DMS153 treated with DMSO at 0.1 percent for 48 hours (cell line): ENCODE measurements at regions not wholly inside any gene's neighbourhood (a gene's known extent, or its start where the extent isn't known, plus 50 kb on each side); places are given as distances from the start of the nearest gene placed in this dataset.
"Not testable (repeated sequence)": the region's sequence is repeated elsewhere in the genome, so short reads cannot be mapped to it uniquely, and the experiment has no call there.

Experiments
- DNase-seq: peaks from one replicate; lab custom pipeline; 2025; ENCODE audit not compliant: unreplicated experiment; lab: John Stamatoyannopoulos, UW

DNA sequence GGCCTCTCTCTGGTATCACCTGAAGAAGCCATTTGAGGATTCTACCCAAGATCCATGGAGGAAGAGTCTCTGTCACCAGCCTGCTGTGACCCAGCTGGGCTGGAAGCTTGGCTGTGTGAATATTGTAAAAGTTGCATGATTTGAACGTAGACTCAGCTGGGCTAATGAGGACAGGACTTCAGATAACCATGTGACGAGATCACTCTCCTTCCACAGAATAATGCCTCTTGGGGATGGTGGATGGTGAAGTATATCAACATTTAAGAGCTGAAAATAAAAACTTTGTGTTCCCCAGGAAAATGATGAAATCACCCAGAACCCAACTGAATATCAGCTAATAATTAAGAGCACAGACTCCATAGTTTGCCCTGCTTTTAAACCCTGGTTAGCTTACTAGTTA, 427.9 kb downstream of the CD83 start:
- DNase-seq, result no peak

DNA sequence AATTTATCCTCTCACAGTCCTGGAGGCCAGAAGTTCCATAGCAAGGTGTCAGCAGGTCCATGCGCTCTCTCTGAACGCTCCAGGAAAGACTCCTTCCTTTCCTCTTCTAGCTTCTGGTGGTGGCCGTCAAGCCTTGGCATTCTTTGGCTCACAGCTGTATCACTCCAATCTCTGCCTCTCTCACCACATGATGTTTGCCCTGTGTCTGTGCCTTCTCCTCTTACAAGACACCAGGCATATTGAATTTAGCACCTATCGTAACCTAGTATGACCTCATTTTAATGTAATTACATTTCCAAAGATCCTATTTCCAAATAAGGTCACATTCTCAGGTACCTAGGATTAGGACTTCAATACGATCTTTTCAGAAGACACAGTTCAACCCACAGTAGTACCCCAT, 428.5 kb downstream of the CD83 start:
- DNase-seq, result no peak

DNA sequence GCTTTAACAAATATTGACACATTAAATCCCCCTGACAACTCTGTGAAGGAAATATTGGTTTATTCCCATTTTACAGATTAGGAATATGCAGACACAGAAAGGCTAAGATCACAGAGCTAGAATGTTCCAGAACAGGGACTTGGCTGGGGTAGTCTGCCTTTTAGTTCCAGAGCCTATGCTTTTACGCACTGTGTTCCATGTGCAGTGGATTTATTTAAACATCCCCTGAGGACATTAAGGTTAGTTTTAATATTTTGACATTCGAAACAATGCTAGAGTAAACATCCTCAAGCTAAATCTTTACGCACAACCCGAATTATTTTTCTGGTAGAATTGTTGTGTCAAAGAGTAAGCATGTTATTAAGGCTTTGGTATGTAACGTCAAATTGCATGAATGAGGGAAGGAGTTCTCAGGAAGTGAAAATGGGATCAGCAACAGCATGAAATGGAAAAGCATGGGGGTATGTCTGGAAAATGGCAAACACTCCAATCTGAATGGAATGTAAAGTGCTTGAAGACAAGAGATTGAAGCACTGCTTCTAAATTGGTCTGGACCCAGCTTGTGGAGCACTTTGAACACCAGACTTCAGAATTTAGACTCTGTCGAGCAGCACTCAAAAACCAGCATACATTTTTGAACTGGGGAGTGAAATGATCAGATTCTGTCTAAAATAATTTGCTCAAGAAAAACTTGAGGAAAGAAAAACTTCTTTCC, 429.9 kb downstream of the CD83 start:
- no peak for DNase-seq

DNA sequence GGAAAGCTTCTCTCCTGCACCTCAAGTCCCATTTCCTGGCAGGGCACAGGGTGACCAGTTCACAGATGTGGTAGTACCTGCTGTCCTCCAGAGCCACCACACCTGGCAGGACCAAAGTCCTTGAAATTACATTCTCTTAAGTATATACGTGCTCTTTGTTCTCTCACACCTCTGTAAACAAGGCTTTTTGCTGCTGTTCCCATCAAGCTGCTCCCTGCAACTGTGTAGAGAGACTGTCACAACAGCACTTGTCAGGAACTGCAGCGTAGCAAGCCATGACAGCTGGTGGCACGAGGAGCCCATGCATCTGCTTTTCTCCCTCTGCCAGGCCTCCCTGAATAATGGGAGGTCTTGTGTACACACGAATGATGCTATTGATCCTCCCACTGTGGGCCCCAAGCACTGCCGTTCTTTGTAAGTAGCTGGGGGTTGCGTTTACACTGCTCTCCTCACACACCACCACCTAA, 431.8 kb downstream of the CD83 start:
- DNase-seq, result peak; percentile 48

DNA sequence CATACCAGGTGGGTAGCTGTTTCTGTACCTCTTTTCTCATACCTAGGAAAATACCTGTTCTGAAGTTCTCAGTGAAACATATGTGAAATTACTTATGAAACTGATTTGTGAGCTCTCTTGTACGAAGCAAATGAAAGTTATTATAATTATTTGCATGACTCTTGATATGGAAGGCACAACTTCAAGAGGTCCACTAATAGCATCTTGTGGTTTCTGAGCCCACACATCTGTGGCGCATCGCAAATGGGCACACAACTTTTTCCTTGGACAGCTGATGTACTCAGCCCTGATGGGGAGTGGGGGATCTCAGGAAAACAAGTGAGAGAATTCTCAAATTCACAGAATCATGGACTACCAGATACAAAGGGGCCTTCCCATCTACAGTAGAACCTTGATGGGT, 432.3 kb downstream of the CD83 start:
- no peak for DNase-seq

DNA sequence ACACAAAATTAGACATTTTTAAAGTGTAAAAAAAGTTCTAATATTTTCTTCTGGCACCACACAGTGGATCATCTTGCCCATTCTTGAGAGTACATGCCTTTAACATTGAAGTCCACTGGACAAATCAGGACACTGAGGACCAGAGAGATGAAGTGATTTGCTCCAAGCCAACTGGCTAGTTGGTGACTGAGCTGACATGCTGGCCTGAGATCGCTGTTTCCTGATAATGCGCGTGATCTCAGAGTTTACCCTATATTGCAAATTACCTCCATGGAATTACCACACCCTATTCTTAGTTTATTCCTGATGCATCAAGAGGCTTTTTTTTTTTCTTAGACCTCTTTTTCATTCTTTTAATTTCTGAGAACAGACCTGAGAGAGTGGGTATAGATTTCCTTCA, 432.8 kb downstream of the CD83 start:
- DNase-seq, result no peak

DNA sequence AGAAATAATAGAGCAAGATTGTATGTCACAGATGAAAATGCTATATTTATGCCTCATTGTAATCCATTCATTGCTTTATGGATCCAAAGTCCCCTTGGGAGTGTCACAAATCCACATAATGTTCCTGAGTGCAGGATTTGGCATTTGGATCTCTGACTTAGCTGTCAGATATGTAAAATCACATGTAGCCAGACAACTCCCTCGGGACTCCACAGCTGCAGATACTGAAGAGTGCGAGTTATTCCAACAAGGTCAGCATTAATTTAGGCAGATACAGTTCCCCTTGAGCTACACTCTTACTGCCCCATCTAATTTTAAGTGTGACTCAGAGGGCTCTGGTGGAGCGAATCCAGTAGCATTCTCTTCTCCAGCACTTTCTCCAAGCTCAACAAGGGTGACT, 433.2 kb downstream of the CD83 start:
- no peak for DNase-seq

DNA sequence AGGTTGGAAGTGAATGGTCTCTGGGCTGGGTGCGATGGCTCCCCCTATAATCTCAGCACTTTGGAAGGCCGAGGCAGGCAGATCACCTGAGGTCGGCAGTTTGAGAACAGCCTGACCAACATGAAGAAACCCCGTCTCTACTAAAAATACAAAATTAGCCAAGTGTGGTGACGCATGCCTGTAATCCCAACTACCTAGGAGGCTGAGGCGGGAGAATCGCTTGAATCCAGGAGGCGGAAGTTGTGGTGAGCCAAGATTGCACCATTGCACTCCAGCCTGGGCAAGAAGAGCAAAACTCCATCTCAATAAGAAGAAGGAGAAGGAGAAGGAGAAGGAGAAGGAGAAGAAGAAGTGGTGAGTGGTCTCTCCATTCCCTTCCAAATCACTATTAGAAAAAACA, 434.0 kb downstream of the CD83 start:
- not testable (repeated sequence) for DNase-seq

DNA sequence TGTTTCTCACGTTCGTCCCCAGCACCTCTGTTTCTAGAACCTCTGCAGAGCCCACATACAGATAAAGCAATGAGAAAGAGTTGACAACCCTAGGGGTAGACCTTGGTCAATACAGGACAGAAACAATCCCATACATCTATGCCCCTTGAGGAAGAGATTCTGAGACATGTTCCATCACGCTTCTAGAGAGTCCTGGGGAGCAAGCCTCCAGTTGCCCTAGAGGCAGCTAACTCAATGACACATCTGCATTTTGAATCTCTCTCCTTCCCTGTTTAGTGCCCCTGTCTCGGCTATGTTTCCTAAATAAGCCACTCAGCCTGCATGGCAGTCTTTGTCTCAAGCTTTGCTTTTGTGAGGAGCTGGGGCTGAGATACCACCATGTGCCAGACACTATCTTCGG, 435.3 kb downstream of the CD83 start:
- DNase-seq, result no peak

DNA sequence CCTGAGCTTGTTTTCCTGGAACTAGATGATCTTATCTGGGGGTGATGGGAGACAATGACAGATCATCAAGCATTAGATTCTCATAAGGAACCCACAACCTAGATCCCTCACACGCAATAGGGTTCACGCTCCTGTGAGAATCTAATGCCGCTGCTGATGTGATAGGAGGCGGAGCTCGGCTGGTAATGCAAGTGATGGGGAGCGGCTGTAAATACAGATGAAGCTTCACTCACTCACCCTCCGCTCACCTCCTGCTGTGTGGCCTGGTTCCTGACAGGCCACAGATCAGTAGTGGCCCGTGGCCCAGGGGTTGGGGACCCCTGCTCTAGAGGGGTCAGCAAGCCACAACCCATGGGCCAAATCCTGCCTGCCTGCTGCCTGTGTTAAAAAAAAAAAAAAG, 435.9 kb downstream of the CD83 start:
- DNase-seq, result no peak

DNA sequence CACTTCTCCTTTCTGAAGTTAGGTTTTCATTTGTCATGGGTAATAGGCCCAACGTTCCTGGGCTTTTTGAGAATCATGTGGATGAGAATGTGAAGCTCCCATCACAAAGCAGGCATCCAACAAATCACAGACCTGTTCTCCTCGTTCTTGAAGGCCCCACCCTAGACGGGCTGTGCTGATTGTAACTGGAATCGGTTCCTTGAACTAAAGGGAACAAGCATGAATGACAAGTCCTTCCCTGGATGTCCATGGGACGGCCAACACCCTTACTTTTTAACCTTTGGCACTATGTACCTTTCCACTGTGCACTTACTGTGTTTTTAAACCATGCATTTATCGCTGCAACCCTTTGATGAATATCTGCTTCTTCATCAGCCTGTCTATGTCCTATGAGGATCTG, 438.2 kb downstream of the CD83 start:
- no peak for DNase-seq

DNA sequence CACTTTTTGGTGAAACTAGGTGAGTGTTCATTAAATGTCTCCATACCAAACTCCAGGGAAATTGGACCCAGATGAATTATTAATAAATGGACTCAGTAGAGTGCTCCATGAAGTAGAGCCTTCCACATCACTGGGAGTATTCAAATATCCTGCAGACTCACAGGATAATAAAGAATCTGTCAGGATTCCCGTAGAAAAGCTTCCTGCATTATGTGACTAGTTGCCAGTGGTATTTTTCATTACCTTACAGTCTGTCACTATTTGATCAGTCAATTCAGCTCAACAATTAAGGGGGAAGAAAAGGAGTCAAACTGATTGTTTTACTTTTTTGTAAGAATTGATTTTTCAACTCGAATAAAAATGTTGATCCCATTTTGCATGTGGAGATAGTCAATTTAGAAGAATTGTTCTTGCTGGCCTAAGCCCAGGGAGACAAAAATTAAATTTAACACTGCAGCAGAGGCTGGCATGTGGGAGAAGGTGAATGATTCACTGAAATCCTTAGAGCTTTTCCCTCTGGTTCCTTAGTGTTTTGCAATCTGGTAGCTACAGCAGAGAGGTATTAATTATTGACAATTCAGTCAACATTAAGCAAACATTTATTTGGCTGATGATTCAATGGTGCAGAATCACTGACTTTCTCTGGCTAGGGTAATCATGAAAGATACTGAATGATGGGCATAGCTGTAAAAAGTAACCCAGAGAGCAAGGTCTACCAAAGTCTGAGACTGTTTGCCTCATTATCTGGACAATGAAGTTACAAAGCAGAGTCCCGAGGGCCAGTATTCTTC, 442.4 kb downstream of the CD83 start:
- DNase-seq, result no peak

DNA sequence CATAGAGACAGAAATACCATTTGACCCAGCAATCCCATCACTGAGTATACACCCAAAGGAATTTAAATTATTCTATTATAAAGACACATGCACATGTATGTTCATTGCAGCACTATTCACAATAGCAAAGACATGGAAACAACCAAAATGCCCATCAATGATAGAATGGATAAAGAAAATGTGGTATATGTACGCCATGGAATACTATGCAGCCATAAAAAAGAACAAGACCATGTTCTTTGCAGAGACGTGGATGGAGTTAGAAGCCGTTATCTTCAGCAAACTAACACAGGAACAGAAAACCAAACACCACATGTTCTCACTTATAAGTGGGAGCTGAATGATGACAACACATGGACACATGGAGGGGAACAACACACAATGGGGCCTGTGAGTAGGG, 444.0 kb downstream of the CD83 start:
- not testable (repeated sequence) for DNase-seq

DNA sequence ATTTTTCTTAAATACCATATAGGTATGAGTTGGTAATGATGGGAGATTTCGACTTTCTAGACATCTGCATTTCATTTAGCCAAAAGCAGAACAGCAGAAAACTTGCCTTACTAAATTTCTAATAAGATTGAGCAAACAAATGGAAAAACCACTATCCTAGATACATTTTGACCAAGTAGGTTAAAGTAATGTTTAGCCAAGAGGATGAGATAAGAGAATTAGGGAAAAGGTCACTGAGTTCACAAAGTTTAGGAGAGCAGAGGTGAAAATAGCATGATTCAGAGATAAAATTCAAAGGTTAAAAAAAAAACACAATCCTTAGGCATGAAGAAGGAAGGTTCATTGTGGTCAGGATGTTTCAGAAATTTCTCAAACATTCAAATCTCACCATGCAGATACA, 450.3 kb downstream of the CD83 start:
- no peak for DNase-seq

DNA sequence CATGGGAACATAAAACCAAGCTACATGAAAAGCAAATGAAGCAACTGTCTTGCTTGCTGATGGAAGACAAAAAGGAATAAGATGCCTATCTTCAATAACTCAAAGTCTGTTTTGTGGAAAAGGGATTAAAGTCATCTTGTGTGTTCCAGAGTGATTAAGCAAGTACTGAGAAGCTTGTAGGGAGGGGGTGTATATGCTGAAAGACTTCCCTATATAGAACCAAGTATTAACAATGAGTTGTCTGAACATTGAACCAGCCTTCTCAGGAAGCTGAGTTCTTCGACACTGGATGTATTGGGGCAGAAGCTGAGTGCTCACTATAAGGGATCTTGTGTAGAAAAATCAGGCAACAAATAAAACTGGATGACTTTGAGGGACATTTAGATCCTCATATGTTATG, 451.8 kb downstream of the CD83 start:
- no peak for DNase-seq

DNA sequence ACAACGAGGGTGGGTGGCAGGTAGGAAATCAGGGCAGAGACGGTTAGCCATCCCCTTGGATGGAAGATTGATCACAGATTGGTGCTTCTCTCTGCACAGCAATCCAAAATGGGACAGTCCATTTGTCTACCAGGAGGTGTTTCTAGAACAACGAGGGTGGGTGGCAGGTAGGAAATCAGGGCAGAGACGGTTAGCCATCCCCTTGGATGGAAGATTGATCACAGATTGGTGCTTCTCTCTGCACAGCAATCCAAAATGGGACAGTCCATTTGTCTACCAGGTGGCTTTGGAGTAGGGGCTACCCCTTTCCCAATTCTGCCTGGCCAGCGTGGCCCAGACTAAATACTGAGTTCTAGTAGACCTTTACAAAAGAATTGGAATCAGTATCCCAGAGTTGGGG, 452.3 kb downstream of the CD83 start:
- DNase-seq, result not testable (repeated sequence)

DNA sequence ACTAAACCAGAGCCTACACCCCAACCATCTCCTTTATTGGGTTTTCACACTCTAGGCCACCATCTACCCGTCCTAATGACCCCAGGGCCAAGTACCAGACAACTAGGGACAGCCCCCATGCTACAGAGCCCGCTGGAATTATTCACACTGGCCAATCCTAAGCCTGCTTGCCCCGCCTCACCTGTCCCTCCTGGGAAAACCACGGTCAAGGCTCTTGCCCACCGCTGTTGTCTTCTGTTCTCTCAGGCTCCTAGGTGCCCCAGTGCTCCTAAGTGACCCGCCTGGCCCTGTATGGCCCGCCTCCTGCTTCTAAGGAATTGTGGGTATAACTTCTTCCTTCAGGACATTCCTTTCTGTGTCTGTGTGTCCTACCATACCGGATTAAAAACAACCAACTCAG, 453.4 kb downstream of the CD83 start:
- no peak for DNase-seq

DNA sequence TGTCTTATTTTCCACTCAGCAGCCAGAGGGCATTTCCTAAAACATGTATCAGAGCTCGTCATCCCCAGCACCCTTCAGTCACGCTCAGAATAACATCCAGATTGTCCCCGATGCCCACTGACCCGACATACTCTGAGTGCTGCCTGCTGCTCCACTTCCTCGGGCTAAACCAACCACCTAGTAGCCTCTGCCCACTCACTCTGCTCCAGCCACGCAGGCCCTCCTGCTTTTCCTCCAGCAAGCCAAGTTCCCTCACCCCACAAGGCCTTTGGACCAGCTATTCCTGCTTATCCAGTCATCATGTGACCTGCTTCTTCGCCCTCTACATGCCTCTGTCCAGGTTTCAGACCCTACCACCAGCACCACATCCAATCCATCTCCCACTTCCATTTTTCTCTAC, 454.2 kb downstream of the CD83 start:
- no peak for DNase-seq

DNA sequence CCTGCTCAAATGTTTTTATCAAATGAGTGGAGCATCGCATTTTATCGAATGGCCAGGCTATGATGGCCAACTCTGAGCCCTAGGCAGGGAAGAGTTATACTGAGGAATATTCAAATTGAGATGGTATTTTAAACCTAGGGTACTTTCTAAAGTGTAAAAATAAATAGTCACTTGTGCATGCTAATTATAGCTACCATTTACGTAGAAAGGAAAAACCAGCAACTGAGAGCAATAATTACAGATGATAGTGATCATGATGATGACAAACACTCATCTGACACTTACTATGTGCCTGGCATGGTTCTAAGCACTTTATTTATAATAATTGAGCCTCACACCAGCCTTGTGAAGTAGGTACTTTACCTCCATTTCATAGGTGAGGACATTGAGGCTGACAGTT, 455.7 kb downstream of the CD83 start:
- DNase-seq, result no peak

DNA sequence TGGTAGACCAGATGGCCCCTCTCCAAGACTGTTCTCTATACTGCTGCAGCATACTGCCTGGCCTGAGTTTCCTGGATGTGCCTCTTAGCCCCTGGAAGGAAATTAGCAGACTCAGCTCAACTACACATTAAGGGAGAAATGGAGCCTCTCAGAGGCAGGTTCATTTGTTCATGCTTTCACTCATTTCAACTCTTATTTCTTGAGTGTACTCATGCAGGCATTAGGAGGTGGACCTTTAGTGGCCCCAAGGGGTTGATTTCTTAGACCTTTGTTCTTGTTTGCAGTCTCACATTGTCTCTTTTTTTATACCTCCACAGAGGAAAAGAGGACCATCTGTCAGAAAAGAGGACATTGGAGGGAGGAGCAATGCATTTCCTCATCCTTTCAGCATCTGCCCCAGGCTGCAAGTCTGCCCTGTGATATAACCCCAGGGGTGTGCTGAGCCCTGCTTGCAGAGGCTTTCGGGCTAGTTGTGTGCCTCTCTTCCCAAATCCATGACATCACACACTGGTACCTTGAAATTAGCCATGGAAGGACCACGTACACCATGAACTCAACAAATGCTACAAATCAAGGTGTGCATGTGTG, 456.2 kb downstream of the CD83 start:
- DNase-seq, result no peak

DNA sequence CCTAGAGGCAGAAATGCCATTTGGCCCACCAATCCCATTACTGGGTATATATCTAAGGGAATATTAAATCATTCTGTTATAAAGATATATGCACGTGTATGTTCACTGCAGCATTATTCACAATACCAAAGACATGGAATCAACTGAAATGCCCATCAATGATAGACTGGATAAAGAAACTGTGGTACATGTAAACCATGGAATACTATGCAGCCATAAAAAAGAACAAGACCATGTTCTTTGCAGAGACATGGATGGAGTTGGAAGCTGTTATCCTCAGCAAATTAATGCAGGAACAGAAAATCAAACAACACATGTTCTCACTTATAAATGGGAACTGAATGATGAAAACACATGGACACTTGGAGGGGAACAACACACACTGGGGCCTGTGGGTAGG, 458.4 kb downstream of the CD83 start:
- DNase-seq, result no peak

DNA sequence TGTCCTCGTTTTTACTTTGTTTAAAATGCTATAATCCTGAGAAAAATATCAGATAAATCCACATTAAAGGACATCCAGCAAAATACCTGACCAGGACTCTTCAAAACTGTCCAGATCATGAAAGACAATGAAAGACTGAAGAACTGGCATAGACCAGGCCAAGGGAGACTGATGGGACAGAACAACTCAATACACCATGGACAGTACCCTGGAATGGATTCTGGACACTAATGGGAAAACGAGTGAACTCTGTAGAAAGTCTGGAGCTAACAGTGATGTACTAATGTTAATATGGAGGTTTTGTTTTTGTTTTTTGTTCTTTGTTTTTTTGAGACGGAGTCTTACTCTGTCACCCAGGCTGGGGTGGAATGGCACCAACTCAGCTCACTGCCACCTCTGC, 461.4 kb downstream of the CD83 start:
- no peak for DNase-seq
